NK-92 treated with Interleukin-12 subunit alpha and Interleukin-12 subunit beta, amount 100 ng/mL, for 24 hours (cell line): ENCODE measurements at regions not wholly inside any gene's neighbourhood (a gene's known extent, or its start where the extent isn't known, plus 50 kb on each side); places are given as distances from the start of the nearest gene placed in this dataset.

Experiments
- DNase-seq: peaks from one replicate; lab custom pipeline; 2025; lab: John Stamatoyannopoulos, UW

GRCh38 chr20:22652681-22653588, 68.6 kb upstream of the FOXA2 start:
- DNase-seq = no peak

DNA sequence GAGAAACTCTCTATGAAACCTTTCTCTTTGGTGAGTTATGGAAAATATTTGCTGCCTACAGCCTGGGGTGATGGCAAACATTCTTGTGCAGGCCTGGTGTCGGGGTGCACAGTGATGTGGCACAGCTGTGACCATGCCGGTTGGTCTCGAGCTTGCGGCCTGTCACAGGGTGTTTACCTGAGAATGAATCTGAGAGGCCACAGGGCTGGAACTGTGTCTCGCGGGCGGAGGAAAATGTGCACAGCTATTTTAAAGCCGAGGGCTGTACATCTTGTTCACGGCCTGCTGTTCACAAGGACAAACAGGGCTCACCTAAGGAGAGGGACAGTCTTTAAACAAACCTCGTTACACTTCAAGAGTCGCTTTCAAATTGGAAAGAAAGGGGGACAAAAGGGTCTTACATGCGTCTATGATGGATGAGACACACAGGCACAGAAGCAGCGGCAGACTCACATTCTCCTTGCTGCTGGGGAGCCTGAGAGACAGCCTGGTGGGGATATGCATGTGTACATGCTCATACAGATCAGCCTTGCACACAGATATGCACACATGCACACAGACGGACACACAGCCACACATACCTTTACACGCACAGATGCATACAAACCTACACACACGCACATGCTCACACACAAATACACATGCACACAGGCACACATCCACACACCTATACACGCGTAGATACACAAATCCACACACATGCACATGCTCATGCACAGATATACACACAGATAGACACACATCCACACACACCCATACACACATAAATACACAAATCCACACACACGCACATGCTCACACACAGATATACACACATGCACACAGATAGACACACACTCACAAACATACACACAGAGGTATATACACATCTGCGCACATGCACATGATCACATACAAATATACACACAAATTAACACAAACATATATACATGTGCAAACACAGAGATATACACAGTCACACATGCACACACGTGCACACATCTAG, 69.6 kb upstream of the FOXA2 start:
- DNase-seq = no peak

GRCh38 chr20:22663528-22664025, 79.2 kb upstream of the FOXA2 start:
- no peak for DNase-seq

DNA sequence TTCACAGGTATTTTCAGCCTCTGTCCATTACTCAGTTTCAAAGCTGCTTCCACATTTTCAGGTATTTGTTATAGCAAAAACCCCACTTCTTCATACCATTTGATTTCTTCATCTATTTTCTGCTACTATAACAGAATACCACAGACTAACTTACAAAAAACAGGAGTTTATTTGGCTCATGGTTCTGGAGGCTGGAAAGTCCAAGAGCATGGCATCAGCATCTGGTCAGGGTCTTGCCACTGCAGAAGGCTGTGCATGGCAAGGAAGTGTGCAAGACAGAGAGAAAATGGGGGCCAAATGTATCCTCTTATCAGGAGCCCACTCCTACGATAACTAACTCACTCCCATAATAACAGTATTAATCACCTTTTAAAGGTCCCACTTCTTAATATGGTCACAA, 82.8 kb upstream of the FOXA2 start:
- no peak for DNase-seq

- no peak for DNase-seq
Measured at GRCh38 chr20:22672191-22672590, 87.8 kb upstream of the FOXA2 start.

GRCh38 chr20:22673467-22673866, 89.1 kb upstream of the FOXA2 start:
- no peak for DNase-seq

GRCh38 chr20:22675341-22675740, 91.0 kb upstream of the FOXA2 start:
- no peak for DNase-seq

DNA sequence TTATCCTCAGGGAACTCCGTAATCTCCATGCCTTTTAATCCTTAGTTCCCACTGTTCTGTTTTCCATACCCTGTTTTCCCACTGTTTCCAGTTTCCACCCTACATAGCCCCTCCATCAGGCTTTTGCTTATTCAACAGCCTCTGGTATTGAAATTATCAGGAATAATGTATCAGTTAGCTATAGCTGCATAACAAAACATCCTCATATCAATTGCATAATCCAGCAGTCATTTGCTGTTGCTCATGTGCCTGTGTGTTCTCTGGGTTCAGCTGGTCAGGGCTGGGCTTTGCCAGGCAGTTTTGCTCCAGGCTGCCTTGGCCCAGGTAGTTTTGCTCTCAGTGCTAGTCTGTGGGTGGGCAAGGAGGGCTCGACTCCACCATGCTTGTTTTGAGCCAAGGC, 94.3 kb upstream of the FOXA2 start:
- no peak for DNase-seq

DNA sequence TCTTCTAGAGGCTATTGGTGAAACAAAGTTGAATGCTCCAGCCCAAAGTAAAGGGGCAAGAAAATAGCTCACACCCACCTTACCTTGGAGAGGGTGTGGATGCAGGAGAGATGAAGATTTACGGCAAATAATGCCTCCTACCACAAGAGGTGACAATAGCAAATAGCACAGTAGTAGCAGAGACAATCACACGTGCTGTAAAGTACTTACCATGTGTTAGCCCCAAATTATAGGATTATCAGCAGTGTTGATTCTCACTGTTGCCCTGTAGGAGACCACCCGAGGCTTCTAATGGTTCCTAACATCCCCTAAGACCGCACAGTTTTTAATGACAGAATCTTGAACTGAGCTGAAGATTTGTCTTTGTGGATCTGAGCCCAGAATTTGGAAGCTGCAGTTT, 94.8 kb upstream of the FOXA2 start:
- no peak for DNase-seq

DNA sequence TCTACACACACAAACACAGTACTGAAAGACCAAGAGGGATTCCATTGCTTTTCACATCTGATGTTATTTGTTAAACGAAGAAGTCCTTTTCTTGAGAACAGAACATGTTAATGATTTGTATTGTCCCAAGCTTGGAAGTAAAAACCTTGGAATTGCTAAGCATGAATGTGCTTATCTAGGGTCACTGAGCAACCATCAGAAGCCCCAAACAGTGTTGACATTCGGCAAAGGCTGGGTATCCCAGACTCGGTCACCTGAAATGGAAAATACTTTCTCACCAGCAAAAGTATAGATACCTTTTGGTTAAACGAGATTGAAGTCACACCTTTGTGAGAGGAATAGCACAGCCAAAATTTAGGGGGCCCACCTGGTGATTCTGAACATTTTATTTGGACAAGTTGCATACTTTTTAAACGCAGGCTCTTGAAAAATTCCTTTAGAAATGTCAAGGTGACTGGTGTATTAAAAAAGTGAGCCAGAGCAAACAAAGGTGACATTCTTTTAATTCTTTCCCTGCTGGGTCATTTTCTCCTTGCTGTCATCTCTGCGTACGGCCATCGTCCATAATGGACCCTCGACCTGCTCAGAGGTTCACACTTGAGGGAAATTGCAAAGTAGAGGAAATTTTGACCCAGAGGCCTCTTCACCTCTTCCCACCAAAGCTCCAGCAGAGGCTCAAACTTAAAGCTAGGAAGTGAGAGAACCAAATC, 95.8 kb upstream of the FOXA2 start:
- DNase-seq = no peak

- DNase-seq = no peak
Measured at GRCh38 chr20:22681591-22682248, 97.3 kb upstream of the FOXA2 start.

- no peak for DNase-seq
Measured at GRCh38 chr20:22682381-22682780, 98.0 kb upstream of the FOXA2 start.

- DNase-seq = peak; percentile 45
Measured at GRCh38 chr20:22684072-22684762, 99.8 kb upstream of the FOXA2 start.

GRCh38 chr20:22684763-22685443, 100.5 kb upstream of the FOXA2 start:
- DNase-seq = no peak

DNA sequence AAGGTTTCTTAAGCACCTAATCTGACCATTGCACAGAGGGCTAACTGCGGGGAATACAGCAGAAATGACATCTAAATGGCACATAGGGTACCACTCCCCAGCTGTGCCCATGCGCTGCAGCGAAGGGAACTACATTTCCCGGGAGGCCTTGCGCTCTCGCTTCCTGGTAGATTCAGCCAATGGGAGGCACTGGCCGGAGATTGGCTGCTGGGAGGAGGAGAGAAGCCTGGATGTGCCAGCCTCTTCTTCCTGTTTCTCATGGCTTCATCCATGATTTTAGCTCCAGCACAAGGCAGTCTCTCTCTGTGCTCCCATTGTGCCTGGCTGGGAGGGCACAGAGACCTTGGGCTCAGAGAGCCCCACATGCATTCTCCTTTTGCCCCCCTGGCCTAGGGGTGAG, 101.7 kb upstream of the FOXA2 start:
- DNase-seq = no peak

GRCh38 chr20:22687676-22688349, 103.4 kb upstream of the FOXA2 start:
- no peak for DNase-seq

DNA sequence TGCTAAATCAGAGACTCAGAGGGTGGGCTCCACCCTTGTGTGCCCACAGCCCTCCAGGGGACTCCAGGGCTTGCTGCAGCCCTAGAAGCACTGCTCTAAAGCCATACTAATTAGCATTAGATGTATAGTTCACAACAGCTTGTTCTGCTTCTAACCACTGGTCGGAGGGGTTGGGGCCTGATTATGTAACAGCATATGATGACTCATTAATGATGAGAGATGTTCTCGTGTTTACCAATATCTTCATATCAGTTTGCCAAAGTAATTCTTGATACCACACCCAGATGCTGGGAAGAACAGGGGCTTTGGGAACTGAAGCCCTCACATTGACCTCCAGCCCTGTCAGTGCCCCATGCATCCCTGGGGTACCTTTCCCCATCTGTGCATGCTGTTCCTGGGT, 104.1 kb upstream of the FOXA2 start:
- DNase-seq = no peak

- no peak for DNase-seq
Measured at GRCh38 chr20:22689266-22689665, 104.9 kb upstream of the FOXA2 start.

GRCh38 chr20:22690000-22690399, 105.6 kb upstream of the FOXA2 start:
- DNase-seq = no peak
